HUES6 (cell line): ENCODE measurements at regions not wholly inside any gene's neighbourhood (a gene's known extent, or its start where the extent isn't known, plus 50 kb on each side); places are given as distances from the start of the nearest gene placed in this dataset.

Source experiments
- H3K27ac ChIP-seq: 2 replicates; pipeline ENCODE4 v1.7.0; 2013; ENCODE audit warnings: low read depth, mild to moderate bottlenecking, low read length, inconsistent platforms
- H3K27me3 ChIP-seq: 2 replicates; pipeline ENCODE4 v1.6.1; 2013; ENCODE audit warnings: low read length; ENCODE audit not compliant: control insufficient read depth, insufficient read depth
- H3K36me3 ChIP-seq: 2 replicates; pipeline ENCODE4 v1.6.1; 2013; ENCODE audit warnings: low read length; ENCODE audit not compliant: control insufficient read depth, insufficient read depth
- H3K4me1 ChIP-seq: 2 replicates; pipeline ENCODE4 v1.6.1; 2013; ENCODE audit warnings: low read length; ENCODE audit not compliant: control insufficient read depth, insufficient read depth
- H3K4me3 ChIP-seq: 2 replicates; pipeline ENCODE4 v1.5.1; 2013; ENCODE audit warnings: low read depth, low read length
- H3K9ac ChIP-seq: one replicate; pipeline ENCODE4 v1.6.1; 2013; ENCODE audit warnings: mild to moderate bottlenecking, low read length
- H3K9me3 ChIP-seq: 2 replicates; pipeline ENCODE4 v1.6.1; 2013; ENCODE audit warnings: low read depth, low read length; ENCODE audit not compliant: control insufficient read depth, insufficient read depth

DNA sequence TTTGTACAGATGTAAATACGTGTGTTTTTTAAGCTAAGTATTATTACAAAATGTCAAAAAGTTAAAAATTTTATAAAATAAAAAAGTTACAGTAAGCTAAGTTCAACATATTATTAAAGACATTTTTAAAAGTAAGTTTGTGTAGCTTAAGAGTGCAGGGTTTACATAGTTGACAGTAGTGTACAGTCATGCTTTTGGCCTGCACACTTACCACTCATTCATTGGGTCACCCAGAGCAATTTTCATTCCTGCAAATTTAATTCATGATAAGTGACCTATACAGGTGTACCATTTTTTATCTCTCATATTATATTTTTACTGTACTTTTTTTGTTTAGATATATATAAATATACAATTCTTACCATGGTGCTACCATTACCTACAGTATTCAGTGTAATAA is 769.9 kb upstream of the SLITRK6 start:
- no peaks in the 10 kb centered on the region for H3K9me3 ChIP-seq
- no peaks in the 10 kb centered on the region for H3K27me3 ChIP-seq
- H3K27ac ChIP-seq: no peak overlapping the region
- H3K4me3 ChIP-seq: no peak overlapping the region
- H3K9ac ChIP-seq: no peak overlapping the region
- H3K4me1 ChIP-seq: peaks cover 11% of the 10 kb centered on the region
- H3K36me3 ChIP-seq: no peaks in the 10 kb centered on the region

DNA sequence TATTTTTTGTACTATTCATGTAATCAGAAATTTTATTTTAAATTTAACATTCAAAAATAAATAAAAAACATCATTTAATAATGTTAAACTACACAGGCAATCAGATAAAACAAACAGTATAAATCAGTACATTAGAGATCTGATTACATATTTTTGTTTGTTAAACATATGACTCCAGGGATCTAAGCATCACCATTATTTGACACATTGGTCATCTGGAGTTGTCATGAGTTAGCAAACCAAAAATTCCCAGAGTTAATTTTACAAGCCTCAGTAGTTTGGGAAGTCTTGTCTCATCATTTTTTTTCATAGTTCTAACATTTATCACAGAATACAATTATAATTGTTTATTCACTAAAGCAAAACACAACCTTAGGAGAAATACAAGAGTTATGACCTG is 770.8 kb upstream of the SLITRK6 start:
- Histone ChIP-seq H3K36me3 (no peaks in the 10 kb centered on the region), H3K9ac (no peak overlapping the region), H3K4me3 (no peak overlapping the region), H3K27ac (no peak overlapping the region), H3K27me3 (no peaks in the 10 kb centered on the region), H3K9me3 (no peaks in the 10 kb centered on the region), H3K4me1 (peaks cover 11% of the 10 kb centered on the region)

DNA sequence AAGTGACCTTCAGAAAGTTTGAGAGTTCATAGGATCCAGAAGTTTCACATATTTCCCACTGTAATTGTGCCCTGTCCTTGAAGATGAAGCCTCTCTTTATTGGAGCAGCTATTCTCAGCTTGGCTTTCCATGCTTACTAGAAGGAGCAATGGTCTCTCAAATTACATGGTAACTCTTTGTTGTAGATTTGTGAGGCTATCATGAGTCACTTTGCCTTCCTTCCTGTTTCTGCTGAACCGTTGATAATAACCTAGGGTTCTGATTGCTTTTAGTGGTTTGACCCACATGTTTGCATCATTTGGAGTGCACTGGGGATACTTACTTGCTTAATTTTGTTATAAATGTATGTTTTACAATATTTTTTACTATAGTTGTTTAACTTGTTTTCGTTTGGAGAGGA is 772.9 kb upstream of the SLITRK6 start:
- H3K4me1 ChIP-seq: peaks cover 11% of the 10 kb centered on the region
- no peak overlapping the region for H3K4me3 ChIP-seq
- no peaks in the 10 kb centered on the region for H3K27me3 ChIP-seq
- no peaks in the 10 kb centered on the region for H3K36me3 ChIP-seq
- H3K9me3 ChIP-seq: no peaks in the 10 kb centered on the region
- no peak overlapping the region for H3K9ac ChIP-seq
- no peak overlapping the region; the same call in 1 of the 2 replicates for H3K27ac ChIP-seq

DNA sequence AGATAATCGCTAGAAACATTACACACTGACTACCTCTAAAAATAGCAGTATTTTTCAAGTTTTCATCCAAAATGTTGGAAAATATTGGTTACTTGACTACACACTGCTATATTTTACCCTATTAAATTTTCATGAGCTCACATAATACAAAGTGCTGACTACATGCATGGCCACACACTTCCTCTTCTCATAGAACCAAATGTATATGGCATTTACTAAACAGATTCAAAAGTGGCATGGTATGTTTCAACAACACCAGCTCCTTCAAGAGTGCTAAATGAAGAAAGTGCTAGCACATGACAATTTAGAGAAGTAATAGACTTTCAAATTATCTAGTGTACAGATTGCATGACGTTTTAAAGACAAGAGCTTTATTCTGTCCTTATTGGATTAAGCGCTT is 780.4 kb upstream of the SLITRK6 start:
- H3K36me3 ChIP-seq: no peaks in the 10 kb centered on the region
- H3K27ac ChIP-seq: no peak overlapping the region
- H3K27me3 ChIP-seq: no peaks in the 10 kb centered on the region
- H3K9me3 ChIP-seq: no peaks in the 10 kb centered on the region
- H3K4me3 ChIP-seq: no peak overlapping the region
- H3K4me1 ChIP-seq: peaks cover 6% of the 10 kb centered on the region; the same call in 1 of the 2 replicates
- H3K9ac ChIP-seq: no peak overlapping the region

DNA sequence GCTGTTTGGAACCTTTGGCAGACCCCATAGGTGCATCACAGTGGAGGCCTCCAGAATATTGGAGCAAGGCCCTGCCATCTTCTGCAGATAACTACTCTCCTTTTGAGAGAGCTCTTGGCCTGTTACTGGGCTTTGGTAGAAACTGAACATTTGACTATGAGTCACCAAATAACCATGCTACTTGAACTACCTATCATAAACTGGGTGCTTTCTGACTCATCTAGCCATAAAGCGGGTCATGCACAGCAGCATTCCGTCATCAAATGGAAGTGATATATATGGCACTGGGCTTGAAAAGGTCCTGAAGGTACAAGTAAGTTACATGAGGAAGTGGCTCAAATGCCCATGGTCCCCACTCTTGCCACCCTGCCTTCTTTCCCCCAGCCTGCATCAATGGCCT is 782.5 kb upstream of the SLITRK6 start:
- H3K4me1 ChIP-seq: peaks cover 6% of the 10 kb centered on the region; the same call in 1 of the 2 replicates

DNA sequence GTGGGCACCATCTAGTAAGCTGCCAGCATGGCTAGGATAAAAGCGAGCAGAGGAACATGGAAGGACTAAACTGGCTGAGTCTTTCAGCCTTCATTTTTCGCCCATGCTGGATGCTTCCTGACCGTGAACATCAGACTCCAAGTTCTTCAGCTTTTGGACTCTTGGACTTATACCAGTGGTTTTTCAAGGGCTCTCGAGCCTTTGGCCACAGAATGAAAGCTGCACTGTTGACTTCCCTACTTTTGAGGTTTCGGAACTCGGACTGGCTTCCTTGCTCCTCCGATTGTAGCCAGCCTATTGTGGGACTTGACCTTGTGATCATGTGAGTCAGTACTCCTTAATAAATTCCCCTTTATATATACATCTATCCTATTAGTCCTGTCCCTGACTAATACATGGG is 785.1 kb upstream of the SLITRK6 start:
- no peaks in the 10 kb centered on the region for H3K36me3 ChIP-seq
- H3K27ac ChIP-seq: no peak overlapping the region
- H3K27me3 ChIP-seq: no peaks in the 10 kb centered on the region
- no peak overlapping the region for H3K4me3 ChIP-seq
- H3K9ac ChIP-seq: no peak overlapping the region
- H3K9me3 ChIP-seq: no peaks in the 10 kb centered on the region
- H3K4me1 ChIP-seq: no peaks in the 10 kb centered on the region

More for the DNA sequence above, 782.5 kb upstream of the SLITRK6 start:
- no peaks in the 10 kb centered on the region for H3K9me3 ChIP-seq
- no peak overlapping the region for H3K27ac ChIP-seq
- no peak overlapping the region for H3K9ac ChIP-seq
- no peaks in the 10 kb centered on the region for H3K27me3 ChIP-seq
- H3K4me3 ChIP-seq: no peak overlapping the region
- H3K36me3 ChIP-seq: no peaks in the 10 kb centered on the region

DNA sequence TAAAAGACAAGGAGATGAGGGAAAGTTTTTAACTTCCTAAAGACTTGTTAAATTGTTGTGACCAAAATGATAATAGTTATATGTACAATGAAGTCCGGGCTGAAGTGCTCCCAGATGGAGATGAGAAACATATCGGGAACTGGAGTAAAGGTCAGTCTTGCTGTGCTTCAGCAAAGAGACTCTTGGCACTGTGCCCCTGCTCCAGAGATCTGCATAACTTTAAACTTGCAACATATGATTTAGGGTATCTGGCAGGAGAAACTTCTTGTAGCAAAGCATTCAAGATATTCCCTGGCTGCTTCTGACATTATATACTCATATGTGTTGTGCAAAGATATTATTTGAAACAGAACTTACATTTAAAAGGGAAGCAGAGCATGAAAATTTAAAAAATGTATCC is 786.6 kb upstream of the SLITRK6 start:
- H3K27ac ChIP-seq: no peak overlapping the region
- H3K27me3 ChIP-seq: no peaks in the 10 kb centered on the region
- no peak overlapping the region for H3K4me3 ChIP-seq

DNA sequence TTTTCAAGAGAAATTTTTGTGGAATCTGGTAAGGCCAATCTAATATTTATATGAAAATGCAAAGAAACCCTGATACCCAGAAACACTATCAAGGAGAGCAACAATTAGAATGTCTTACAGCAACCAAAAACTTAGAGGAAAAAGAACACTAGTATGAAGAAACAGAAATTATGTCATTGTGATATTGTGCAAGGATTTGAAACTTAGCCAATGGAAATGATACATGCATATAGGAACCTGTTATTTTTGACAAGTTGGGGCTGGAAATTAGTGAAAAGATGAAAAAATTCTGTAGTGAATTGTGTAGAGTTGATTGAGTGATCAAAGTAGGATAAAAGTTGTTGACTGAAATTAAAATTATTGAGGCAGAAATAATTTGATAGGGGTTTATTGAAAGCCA is 792.6 kb upstream of the SLITRK6 start:
- Histone ChIP-seq H3K27ac (no peak overlapping the region), H3K36me3 (no peaks in the 10 kb centered on the region), H3K9ac (no peak overlapping the region), H3K4me1 (no peaks in the 10 kb centered on the region), H3K27me3 (no peaks in the 10 kb centered on the region), H3K9me3 (no peaks in the 10 kb centered on the region), H3K4me3 (no peak overlapping the region)

More for the DNA sequence above, 786.6 kb upstream of the SLITRK6 start:
- Histone ChIP-seq H3K9me3 (no peaks in the 10 kb centered on the region), H3K4me1 (no peaks in the 10 kb centered on the region), H3K9ac (no peak overlapping the region), H3K36me3 (no peaks in the 10 kb centered on the region)

DNA sequence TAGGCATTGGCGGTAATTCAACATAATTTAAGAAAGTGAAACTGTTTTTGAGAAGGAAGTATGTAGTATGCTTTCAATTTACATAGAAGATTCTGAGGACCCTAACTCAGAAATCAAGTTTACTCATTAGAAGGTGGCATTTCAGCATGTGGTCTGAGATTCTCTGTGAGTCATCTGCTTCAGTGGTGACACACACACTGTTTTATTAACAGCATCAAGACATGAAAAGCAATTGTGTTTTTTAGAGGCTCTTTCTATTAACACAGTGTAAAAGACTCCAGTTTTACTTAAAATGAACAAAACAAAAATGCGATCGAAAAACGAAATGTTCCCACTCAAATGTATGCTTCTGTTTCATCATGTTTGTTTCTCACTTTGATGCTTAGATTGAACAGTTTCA is 802.1 kb upstream of the SLITRK6 start:
- H3K4me3 ChIP-seq: no peak overlapping the region
- H3K4me1 ChIP-seq: no peaks in the 10 kb centered on the region

DNA sequence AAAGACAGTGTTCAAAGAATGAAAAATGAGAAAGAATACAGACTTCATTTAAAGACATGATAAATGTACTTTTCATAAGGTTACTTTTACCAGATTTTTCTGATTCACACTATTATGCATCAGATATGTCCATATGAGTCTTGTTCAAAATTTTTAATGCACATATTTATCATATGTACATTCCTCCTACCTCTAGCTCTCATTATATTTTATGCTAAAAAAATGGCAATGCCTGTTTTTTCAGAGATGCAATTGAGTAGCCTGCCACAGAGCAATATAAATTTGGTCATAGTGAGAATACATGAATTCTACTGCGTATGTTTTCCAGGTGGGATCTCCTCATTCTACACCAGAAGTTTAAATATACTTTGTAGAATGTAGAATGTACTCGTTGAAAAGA is 807.0 kb upstream of the SLITRK6 start:
- H3K36me3 ChIP-seq: no peaks in the 10 kb centered on the region
- H3K9me3 ChIP-seq: no peaks in the 10 kb centered on the region
- no peaks in the 10 kb centered on the region for H3K27me3 ChIP-seq
- no peaks in the 10 kb centered on the region for H3K4me1 ChIP-seq
- H3K27ac ChIP-seq: no peak overlapping the region
- H3K4me3 ChIP-seq: no peak overlapping the region
- H3K9ac ChIP-seq: no peak overlapping the region

More for the DNA sequence above, 802.1 kb upstream of the SLITRK6 start:
- no peak overlapping the region for H3K9ac ChIP-seq
- H3K27ac ChIP-seq: no peak overlapping the region
- no peaks in the 10 kb centered on the region for H3K36me3 ChIP-seq
- no peaks in the 10 kb centered on the region for H3K9me3 ChIP-seq
- H3K27me3 ChIP-seq: no peaks in the 10 kb centered on the region

DNA sequence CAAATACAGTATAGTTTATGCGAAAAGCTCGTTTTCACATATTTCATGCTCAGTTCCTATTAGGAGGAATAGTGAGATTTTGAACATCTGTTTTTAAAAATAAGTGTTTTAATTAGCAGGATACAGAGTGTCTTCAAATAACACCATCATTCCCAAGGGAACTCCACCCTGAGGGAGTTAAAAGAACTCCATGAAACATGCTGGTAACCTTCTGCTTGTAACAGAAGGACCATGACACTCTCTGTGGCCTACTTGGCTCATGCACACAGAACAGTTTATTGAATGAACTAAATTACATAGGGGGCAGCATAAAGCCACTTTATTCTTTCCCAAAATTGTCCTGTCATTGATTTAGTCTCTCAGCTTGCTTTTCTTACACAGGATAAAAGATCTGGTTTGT is 809.5 kb upstream of the SLITRK6 start:
- Histone ChIP-seq H3K4me3 (no peak overlapping the region), H3K9ac (no peak overlapping the region), H3K27me3 (no peaks in the 10 kb centered on the region), H3K36me3 (no peaks in the 10 kb centered on the region), H3K27ac (no peak overlapping the region), H3K9me3 (no peaks in the 10 kb centered on the region), H3K4me1 (no peaks in the 10 kb centered on the region)

DNA sequence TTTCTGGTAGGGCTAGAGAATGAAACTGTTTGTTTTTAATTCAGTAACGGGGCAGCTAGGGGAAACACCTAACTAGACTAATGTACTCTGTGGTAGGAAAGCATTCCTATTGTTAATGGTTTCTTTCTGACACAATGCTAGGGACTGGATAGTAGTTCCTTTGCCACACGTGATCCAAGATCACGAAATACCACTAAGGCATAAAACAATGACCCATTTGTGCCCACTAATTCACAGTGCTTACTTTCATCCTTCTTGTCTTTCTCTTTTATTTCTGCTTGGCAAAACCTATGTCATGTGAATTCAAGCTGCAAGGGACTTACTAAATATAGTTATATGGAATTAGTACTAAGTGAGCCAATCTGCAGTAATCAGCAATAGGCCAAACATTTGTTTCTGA is 834.1 kb upstream of the SLITRK6 start:
- no peak overlapping the region for H3K27ac ChIP-seq
- no peaks in the 10 kb centered on the region for H3K4me1 ChIP-seq
- no peaks in the 10 kb centered on the region for H3K36me3 ChIP-seq

More for the DNA sequence above, 834.1 kb upstream of the SLITRK6 start:
- Histone ChIP-seq H3K27me3 (no peaks in the 10 kb centered on the region), H3K4me3 (no peak overlapping the region), H3K9ac (no peak overlapping the region), H3K9me3 (no peaks in the 10 kb centered on the region)
